ENCODE measurements at regions not wholly inside any gene's neighbourhood (a gene's known extent, or its start where the extent isn't known, plus 50 kb on each side); places are given as distances from the start of the nearest gene placed in this dataset.

GRCh38 chr13:59363947-59364346 lies 799.8 kb downstream of the DIAPH3 start:
- Histone ChIP-seq H3K27me3 (no peaks in the 10 kb centered on the region), H3K36me3 (ENCODE audit: low read depth, missing control alignments) (no peaks in the 10 kb centered on the region), H3K4me3 (no peak overlapping the region), H3K27ac (no peak overlapping the region), H3K4me1 (no peaks in the 10 kb centered on the region), H3K9me3 (no peaks in the 10 kb centered on the region)
- TF ChIP-seq CTCF (IDR thresholded peaks at IDR 0.05) (no peak), POLR2A (IDR thresholded peaks at IDR 0.05) (no peak)
- intact Hi-C loops (cut with DNase I; ENCODE audit: low total_unique reads), result no loop called here
- no peak for DNase-seq
- 72 to 84% methylated on average over 4 of the region's 4 CpGs for WGBS, 2 donors

- Histone ChIP-seq H3K4me3 (no peak overlapping the region), H3K9me3 (no peaks in the 10 kb centered on the region), H3K4me1 (no peaks in the 10 kb centered on the region), H3K36me3 (ENCODE audit: low read depth, missing control alignments) (no peaks in the 10 kb centered on the region), H3K27me3 (no peaks in the 10 kb centered on the region), H3K27ac (no peak overlapping the region)
- intact Hi-C loops (cut with DNase I; ENCODE audit: low total_unique reads), result no loop called here
- no peak for TF ChIP-seq CTCF (IDR thresholded peaks at IDR 0.05)
- TF ChIP-seq POLR2A (IDR thresholded peaks at IDR 0.05), result no peak
- DNase-seq, result no peak
- 74 to 75% methylated on average over 7 of the region's 7 CpGs for WGBS, 2 donors
These were observed 799.1 kb downstream of the DIAPH3 start for GRCh38 chr13:59364641-59365085.

GRCh38 chr13:59367467-59367866 lies 796.3 kb downstream of the DIAPH3 start:
- intact Hi-C loops (cut with DNase I; ENCODE audit: low total_unique reads), result no loop called here
- WGBS, 2 donors, result 91 to 92% methylated on average over 5 of the region's 5 CpGs
- TF ChIP-seq POLR2A (IDR thresholded peaks at IDR 0.05) (no peak), CTCF (IDR thresholded peaks at IDR 0.05) (no peak)

GRCh38 chr13:59367904-59368303 lies 795.8 kb downstream of the DIAPH3 start:
- Histone ChIP-seq H3K4me1 (no peaks in the 10 kb centered on the region), H3K27ac (no peak overlapping the region), H3K4me3 (no peak overlapping the region), H3K27me3 (no peaks in the 10 kb centered on the region), H3K36me3 (ENCODE audit: low read depth, missing control alignments) (no peaks in the 10 kb centered on the region), H3K9me3 (no peaks in the 10 kb centered on the region)
- intact Hi-C loops (cut with DNase I; ENCODE audit: low total_unique reads), result no loop called here
- TF ChIP-seq CTCF (IDR thresholded peaks at IDR 0.05), result no peak
- 88 to 97% methylated on average over 3 of the region's 3 CpGs for WGBS, 2 donors
- DNase-seq, result no peak

More at GRCh38 chr13:59367467-59367866, 796.3 kb downstream of the DIAPH3 start:
- Histone ChIP-seq H3K4me1 (no peaks in the 10 kb centered on the region), H3K27ac (no peak overlapping the region), H3K4me3 (no peak overlapping the region), H3K36me3 (ENCODE audit: low read depth, missing control alignments) (no peaks in the 10 kb centered on the region), H3K9me3 (no peaks in the 10 kb centered on the region), H3K27me3 (no peaks in the 10 kb centered on the region)
- no peak for DNase-seq

GRCh38 chr13:59368693-59369092 lies 795.0 kb downstream of the DIAPH3 start:
- Histone ChIP-seq H3K27me3 (no peaks in the 10 kb centered on the region), H3K9me3 (no peaks in the 10 kb centered on the region), H3K36me3 (ENCODE audit: low read depth, missing control alignments) (no peaks in the 10 kb centered on the region), H3K4me1 (no peaks in the 10 kb centered on the region), H3K27ac (no peak overlapping the region), H3K4me3 (no peak overlapping the region)
- TF ChIP-seq CTCF (IDR thresholded peaks at IDR 0.05), result no peak
- TF ChIP-seq POLR2A (IDR thresholded peaks at IDR 0.05), result no peak
- 48 to 54% methylated on average over 3 of the region's 3 CpGs for WGBS, 2 donors
- intact Hi-C loops (cut with DNase I; ENCODE audit: low total_unique reads), result no loop called here
- DNase-seq, result no peak
